ENCODE measurements at regions not wholly inside any gene's neighbourhood (a gene's known extent, or its start where the extent isn't known, plus 50 kb on each side); places are given as distances from the start of the nearest gene placed in this dataset.

GRCh38 chr15:59817053-59817452 is 127.9 kb upstream of the BNIP2 start:
- TF ChIP-seq POLR2A (IDR thresholded peaks at IDR 0.05) (no peak), CTCF (IDR thresholded peaks at IDR 0.05) (no peak)

All from adrenal gland (tissue), 5 donors.